HG03135 (cell line): ENCODE measurements at regions not wholly inside any gene's neighbourhood (a gene's known extent, or its start where the extent isn't known, plus 50 kb on each side); places are given as distances from the start of the nearest gene placed in this dataset.

Experiments
- ATAC-seq: cut with Tn5 transposase; IDR thresholded peaks from one replicate; pipeline ENCODE4 v1.9.1; 2021; ENCODE audit warnings: mild to moderate bottlenecking, moderate library complexity; ENCODE audit not compliant: unreplicated experiment

DNA sequence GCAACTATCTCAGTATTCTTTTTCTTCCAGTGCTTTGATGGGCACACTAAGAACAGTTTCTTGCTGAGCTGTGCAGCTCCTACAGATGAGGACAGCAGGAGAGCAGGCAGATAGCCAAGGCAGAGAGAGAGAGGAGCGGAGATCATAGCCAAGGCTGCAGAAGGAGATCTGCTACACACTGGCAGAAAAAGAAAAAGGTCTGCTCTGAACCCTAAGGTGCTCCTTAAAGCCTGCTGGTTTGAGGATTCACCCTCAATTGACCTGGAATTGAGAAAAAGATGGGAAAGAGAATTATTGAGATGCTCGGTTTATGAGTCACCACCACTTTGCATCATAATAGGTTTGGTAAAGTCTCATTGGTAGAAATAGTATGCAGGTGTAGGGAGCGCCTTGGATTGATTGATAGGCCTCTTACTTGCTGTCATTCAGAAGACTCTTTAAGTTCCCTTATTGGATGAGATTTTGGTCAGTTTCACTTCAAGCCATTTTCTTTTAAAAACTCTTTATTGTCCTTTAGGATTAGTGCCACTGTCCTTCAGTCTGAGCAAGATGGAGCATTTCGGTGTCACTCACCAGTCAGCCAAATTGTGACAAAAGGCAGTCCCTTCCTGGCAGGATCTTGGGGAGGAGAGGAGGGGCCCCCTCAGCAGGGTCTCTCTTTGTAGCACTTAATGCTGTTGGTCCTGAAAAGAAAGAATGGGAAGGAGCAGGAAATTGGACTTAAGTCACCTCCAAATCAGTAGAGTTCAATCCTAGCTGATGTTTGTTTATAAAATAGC lies 685.0 kb downstream of the ADGRL2 start:
- no peak for ATAC-seq

DNA sequence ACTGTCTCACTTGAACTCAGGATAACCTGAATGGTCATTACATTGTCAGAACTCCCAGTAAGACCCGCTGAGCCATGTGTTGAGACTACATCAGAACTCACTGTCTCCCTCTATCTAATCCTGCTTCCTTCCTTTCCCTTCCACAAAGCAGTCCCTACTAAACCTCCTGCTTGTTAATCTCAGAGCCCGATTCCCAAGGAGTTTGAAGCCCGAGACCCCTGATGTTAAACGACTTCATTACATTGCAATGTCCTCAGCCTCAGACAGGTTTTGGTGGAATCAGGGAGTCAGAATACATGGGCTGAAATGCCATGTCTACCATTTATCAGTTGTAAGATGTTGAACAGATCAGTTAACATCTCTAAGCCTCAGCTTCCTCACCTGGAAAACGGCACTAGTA lies 682.4 kb downstream of the ADGRL2 start:
- no peak for ATAC-seq

DNA sequence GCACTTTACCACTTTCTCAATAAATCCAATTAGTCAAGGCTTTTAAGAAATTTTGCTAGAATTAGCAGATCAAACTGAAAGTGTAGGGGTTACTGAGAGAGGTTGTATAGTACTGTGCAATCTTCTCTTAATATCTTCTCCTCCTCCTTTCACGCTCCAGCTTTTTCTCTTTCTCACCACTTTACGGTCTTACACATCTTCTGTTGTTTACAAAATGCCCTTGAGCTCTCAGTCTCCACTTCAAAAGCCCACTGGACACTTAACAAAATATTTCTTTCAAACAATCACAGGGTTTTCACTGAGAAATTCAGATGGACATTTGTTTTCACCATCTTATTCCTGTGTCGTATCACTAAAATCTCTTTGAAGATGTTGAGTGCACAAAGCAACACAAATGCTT lies 678.2 kb downstream of the ADGRL2 start:
- no peak for ATAC-seq

DNA sequence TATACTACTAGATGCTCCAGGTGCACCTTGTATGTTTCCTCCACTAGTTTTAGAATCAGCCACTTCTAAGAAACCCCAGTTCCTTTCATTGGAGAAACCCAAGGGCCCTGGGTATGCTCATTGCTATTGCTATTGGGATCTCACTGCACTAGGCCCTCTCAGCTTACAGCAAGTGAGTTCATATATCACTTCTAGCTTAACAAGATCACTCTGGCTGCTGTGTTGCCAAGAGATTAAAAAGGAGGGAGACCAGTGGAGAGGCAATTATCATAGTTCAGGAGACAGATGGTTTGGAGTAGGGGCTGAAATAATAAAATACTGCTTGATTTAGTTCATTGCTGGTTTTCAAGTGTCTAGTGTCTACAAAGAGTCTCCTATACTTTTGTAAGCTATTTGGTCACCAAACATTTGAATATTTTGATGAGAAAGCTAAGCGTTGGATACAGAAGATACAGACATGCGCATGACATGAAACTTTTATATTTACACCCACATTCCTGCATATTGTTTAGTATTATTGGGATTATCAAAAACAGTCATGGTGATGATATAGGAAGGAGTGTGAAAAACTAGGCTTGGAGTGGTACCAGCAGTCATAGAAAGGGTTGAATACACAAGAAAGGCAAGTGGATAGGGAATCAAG lies 671.9 kb downstream of the ADGRL2 start:
- no peak for ATAC-seq

DNA sequence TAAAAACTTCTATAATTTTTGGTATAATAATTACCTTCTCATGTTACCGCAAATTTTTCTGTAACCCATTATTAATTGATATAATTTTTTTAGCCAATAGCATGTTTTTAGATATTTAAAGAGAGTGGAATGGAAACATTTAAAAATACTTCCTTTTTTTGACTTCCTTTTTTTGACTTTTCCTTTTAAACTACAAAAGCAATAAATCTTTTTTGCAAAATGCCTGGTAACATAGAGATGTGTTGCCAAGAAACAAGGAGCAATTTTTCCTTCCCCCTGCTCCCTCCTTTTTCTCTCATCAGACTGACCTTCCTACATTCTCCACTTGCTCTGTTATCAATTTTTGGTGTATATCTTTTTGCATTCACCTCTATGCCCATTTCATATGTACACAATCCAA lies 666.2 kb downstream of the ADGRL2 start:
- no peak for ATAC-seq

DNA sequence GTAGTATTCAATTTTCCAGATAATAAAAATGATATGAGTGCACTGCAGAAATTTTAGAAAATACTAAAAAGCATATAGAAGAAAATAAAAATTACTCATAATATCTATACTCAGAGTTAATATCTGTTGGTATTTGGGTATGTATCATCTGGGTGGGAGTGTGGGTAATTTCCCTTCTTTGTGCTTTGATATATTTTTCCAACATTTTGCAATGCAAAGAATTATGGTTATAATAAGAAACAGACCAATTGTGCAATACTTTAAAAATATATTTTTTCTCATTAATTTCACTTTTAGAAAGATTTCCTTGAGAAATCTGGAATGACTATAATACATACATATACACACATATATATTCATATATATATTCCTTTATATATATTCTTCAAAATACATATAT lies 665.7 kb downstream of the ADGRL2 start:
- ATAC-seq: no peak

DNA sequence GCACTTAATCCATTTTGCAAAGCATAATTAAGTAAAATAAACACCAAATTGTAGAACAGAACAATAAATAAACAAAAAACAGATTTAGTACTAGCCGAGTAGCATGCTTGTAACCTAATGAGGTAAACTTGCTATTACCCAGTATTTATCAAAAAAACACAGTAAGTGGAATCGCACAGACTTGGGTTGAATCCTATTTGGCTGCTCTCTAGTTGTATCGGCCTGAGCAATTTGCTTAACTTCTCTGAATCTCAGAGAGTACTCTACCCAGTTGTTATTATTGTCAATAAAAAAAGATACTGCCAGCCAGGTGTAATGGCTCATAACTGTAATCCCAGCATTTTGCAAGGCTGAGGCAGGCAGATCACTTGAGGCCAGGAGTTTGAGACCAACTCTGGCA lies 664.3 kb downstream of the ADGRL2 start:
- no peak for ATAC-seq

DNA sequence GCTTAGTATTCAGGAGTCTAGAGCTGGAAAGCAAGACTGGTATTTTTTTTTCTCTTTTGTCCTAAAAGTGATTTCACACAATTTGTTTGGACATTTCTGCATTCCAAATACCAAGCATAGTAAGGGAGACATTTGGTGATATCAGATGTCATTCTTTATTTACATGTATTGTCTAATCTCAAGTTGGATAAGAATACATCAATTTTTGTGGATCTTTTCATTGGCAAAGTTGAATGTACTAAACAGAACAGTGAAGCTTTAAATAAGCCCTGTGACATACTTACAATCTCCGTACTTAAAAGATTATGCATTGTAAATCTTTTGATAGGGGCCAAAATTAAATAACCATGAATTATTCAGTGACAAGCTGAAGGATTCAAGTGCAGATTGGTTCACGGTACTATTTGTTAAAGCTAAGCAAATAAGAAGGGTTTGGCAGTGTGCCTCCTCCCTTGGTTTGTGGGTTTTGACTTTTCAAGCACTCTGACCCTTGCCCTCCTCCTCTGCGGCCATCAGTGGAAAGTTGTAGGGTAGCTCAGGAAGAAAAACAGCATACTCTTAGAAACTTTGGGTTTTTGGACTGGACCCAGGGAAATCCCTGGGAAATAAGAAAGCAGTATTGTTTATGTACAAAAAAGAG lies 663.7 kb downstream of the ADGRL2 start:
- ATAC-seq: no peak

DNA sequence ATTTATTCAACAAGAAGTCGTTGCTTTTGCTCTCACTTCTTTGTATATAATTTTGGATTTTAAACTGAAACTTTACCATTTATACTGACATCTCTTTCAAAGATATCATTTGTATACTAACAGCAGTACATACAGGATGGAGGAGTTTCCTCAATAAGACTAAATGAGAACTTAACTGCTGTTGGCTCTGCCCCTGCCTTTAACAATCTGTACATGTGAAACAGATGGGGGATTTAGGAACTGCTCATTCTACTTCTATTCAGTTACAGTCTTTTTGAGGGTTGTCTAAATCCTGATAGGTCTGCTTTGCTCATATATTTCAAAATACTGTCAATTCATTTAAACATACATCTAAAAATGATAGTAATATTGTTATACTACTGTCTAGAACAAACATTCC lies 663.2 kb downstream of the ADGRL2 start:
- ATAC-seq: no peak

DNA sequence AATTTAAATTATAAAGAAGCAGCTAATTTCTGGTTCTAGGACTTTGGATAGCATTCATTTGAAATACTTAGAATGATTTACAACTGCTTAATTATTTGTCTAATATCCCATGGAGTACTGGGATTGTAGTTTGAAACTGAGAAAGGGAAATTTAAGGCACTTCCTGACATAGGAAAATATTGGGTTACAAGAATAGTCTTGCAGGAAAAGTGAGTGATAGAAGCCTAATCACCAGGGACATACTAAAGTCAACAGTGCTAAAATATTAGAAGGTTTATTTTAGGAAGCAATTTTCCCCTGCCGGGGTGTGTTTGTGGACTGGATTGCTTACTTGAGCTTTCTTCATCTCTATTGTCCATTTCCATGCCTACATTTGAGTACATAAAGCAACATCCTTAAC lies 661.6 kb downstream of the ADGRL2 start:
- ATAC-seq: no peak

DNA sequence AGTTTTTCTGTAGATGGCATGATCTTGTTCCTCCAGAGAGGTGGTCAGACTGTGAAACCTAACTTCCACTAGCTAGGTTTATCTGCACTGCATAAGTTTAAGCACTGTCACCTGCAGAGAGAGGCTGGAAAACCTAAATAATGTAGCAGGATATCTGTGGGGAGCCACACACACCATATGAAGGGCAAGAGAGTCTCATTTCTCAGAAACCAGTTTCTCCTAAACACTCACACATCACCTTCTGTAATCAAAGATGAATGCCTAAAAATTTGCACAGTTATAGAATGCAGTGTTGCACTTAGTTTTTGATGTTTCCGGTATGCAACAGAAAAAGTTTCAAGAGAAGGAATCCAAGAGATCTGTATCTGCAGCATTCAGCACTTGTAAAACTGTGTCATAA lies 654.6 kb downstream of the ADGRL2 start:
- ATAC-seq: no peak

DNA sequence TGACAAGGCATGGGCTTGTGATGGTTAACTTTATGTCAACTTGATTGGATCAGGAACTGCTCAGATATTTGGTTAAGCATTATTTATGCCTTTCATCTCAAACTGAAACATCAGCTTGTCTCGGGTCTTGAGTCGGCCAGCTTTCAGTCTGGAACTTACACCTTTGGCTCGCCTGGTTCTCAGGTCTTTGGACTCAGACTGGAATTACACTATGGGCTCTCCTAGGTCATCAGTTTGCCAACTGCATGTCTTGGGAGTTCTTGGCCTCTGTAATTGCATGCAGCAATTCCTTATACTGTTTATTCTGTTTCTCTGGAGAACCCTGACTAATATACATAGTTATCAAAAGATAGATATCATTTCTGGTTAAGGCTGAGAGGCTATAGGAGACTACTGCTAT lies 653.7 kb downstream of the ADGRL2 start:
- no peak for ATAC-seq

DNA sequence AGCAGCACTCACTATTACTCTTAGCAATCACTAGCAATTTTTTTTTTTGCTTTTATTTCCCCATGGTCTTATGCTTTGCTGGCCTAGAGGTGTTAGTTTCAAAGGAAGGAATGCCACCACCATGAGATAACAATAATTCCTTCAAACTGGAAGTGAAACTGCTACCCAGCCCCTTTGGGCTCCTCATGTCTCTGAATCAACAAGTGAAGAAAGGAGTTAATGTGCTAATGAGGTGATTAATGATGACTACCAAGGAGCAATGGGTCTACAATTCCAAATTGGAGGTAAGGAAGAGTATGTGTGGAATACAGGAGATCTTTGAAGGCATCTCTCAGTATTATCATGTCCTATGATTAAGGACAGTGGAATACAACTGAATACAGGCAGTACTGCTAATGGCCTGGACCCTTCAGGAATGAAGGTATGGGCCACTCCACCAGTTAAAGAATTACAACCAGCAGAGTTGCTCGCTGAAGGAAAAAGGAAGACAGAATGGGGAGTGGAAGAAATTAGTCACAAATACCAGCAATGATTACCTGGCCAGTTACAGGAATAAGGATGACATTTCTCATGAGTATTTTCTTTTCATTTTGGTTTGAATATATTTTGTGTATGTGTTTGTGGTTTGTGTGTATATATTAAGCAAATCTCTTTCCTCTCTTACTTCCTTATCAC lies 652.9 kb downstream of the ADGRL2 start:
- no peak for ATAC-seq

DNA sequence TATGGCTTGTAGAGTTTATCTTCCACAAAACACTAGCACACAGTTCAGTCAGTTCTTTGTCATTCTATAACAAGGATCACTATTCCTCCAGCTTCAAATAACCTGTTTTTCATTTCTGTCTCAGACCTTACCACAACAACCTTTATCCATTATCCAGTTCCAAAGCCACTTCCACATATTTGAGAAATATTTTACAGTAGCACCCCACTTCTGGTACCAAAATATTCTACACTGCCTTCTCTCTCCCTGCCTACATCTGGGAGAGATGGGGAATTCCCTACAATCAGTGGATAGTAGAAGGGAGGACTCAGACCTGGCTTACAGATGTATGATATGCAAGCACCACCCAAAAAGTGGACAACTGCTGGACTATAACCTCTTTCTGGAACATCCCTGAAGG lies 651.4 kb downstream of the ADGRL2 start:
- ATAC-seq: no peak

DNA sequence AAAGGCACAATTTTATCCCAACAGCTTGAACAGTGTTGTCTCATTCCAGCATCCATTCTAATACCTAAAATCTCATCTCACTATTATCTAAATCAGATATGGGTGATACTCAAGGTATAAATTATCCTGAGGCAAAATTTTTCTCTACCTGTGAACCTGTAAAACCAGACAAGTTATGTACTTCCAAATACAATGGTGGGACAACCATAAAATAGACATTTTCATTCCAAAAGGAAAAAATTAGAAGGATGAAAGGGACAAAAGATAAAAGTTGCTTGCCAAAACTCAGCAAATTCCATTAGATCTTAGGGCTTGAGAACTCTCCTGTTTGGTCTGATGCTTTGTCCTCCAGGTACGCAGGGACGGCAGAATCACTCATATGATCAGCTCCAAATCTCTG lies 650.5 kb downstream of the ADGRL2 start:
- no peak for ATAC-seq

DNA sequence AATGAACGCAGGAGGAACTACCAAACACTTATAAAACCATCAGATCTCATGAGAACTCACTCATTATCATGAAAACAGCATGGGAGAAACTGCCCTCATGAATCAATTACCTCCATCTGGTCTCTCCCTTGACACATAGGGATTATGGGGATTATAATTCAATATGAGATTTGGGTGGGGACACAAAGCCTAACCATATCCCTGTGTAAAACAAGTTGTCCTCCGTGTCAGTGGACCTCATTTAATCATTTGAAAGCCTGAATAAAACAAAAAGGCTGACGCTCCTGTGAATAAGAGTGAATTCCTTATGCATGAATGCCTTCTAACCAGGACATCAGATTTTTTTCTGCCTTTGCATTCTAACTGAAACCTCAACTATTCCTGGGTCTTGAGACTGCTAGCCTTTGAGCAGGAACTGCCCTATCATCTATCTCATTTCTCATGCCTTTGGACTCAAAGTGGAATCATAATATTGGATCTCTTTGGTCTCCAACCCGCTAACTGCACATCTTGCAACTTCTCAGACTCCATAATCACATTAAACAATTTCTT lies 648.8 kb downstream of the ADGRL2 start:
- ATAC-seq: no peak

DNA sequence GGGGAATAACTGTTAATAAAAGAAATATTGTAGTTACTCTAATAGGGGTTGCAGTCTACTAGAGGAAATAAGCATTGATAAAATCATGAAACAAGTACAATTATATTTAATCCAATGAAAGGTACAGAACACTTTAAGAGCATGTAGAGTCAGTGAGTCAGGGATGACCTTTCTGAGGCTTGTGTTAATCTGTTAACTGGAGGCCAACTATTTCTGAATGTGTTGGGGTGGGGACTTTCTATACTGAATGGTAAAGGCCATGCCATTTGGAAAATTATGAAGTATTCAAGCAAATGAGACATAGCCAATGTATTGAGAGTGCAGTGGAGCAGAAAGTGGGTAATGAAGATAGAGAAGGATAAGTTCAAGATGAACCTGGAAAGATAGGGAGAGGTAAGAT lies 646.2 kb downstream of the ADGRL2 start:
- ATAC-seq: no peak

DNA sequence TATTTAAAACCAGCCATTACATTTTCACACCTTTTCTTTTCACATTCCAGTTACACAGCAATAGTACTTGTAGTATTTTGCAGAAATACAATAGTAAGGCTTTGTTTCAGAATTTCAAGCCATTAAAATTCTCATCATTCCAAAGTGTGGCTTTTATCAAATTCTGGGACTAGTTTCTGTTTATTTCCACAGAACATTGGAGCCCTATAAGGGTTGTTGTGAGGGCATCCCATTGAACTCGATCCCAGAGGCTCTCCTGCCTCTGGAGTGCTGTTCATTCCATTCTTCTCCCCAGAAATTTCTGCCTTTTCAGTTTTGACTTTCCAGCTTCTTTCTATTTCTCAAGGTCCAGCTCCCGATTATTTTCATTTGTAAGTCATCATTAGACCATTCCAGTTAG lies 645.5 kb downstream of the ADGRL2 start:
- no peak for ATAC-seq

DNA sequence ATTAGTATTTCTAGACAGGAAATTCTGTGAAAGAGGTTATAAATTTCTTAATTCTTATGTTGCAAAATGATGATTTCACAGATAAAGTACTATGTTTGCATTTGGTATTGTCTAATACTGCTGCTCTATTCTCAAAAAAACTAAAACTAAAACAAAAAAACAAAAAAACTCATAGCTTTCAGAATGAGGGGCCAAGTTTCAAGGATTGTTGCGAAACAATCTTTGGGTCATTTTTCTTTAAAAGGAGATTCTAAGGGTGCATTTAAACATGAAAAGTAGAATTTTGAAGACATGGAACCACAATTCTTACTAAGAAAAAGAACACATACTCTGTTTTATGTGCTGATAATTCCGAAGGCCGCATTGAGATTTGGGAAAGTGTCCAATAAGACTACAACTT lies 645.1 kb downstream of the ADGRL2 start:
- ATAC-seq: no peak

DNA sequence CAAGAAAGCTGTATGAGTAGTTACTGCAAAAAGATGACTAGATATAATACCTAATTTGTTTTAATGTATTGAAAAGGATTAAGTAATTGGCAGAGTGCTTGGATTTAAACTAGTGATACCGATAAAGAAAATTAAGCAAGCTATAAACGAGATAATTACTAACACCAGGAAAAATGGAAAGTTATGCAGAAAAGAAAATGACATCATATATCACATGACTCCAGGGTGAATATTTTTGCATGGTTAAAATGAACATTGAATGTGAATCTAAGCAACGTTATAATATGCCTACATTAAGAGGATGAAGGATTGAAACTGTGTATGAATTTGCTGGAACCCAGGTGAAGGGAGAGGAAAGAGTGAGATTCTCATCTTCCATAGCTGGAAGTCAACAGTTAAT lies 644.4 kb downstream of the ADGRL2 start:
- ATAC-seq: no peak

DNA sequence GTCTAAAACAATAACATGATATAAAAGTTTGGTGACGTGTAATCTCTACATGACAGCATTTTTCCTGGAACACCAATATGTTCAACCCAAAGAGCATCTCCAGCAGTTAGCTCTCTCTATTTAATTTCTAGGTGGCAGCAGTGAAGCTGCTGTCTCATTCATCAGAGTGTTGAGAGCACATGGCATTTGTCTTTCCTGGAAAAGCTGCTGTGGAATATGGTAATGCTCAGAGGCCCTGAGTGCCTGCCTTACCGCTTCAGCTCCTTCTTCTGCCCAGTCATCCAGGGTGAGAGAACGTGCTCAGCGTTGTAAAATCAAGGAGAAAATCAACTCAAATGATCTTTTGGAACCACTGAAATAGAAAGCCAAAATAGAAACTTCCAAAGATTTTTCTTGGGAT lies 640.7 kb downstream of the ADGRL2 start:
- ATAC-seq: no peak
